ENCODE measurements at regions not wholly inside any gene's neighbourhood (a gene's known extent, or its start where the extent isn't known, plus 50 kb on each side); places are given as distances from the start of the nearest gene placed in this dataset.
"Not testable (repeated sequence)": the region's sequence is repeated elsewhere in the genome, so short reads cannot be mapped to it uniquely, and the experiment has no call there.

GRCh38 chr16:34001961-34002360 lies 542.5 kb downstream of the TP53TG3F start:
- TF ChIP-seq POLR2AphosphoS5, CTCF (IDR thresholded peaks at IDR 0.05): not testable (repeated sequence)
